Spleen (tissue), 7 donors: ENCODE measurements at regions not wholly inside any gene's neighbourhood (a gene's known extent, or its start where the extent isn't known, plus 50 kb on each side); places are given as distances from the start of the nearest gene placed in this dataset.

Experiments
- CTCF ChIP-seq, 11 experiments: fragments of 200-600 bp in 7 of 11; fragments of 450-650 bp in 4 of 11; sonication (generic) in 4 of 11; IDR thresholded peaks in 8 of 11; conservative IDR thresholded peaks in 3 of 11; 1 replicate in 7 of 11; 2 replicates in 4 of 11; pipeline versions ENCODE4 v1.4.0 to v1.8.0; 2016 to 2021; ENCODE audit warnings: antibody characterized with exemption in 11 of 11, inconsistent platforms in 4 of 11, mild to moderate bottlenecking in 1 of 11
- POLR2A ChIP-seq, 3 donors: fragments of 450-650 bp; IDR thresholded peaks; one replicate each; pipeline ENCODE4 v1.5.1; 2017; ENCODE audit warnings: antibody characterized with exemption in 3 of 3, mild to moderate bottlenecking in 1 of 3
- donor health status: DM: no; HTN: no; CAD: no; lungs with moderate emphysema.
- donor health status: DM: no; HTN: no; CAD: no.
- donor health status: DM: no; HTN: no; CAD: no.

DNA sequence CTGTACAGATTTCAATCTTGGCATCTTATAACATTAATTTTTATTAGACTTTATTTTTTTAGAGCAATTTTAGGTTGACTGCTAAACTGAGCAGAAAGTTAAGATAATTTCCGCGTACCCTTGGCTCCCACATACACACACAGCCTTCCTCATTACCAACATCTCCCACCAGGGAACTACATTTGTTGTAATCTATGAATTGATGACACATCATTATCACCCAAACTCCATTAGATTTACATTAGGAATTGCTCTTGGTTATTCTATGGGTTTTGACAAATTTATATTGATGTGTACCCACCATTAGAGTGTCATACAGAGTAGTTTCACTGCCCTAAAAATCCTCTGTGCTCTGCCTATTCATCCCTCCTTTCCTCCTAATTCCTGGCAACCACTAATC lies 56.4 kb upstream of the GRIK3 start:
- TF ChIP-seq CTCF (IDR thresholded peaks at IDR 0.05 in 8 of 11, conservative IDR thresholded peaks at IDR 0.05 in 3 of 11) (no peak), POLR2A (IDR thresholded peaks at IDR 0.05) (no peak)
